H1 (cell line): ENCODE measurements at regions not wholly inside any gene's neighbourhood (a gene's known extent, or its start where the extent isn't known, plus 50 kb on each side); places are given as distances from the start of the nearest gene placed in this dataset.

Experiments used
- FOSL1 ChIP-seq: IDR thresholded peaks from 2 replicates; pipeline ENCODE4 v1.6.1; 2011; ENCODE audit warnings: mild to moderate bottlenecking, low read depth, low read length, moderate library complexity; ENCODE audit not compliant: insufficient read depth
- GTF2F1 ChIP-seq: IDR thresholded peaks from 2 replicates; pipeline ENCODE4 v1.6.1; 2012; ENCODE audit warnings: low read depth, low read length, improper control_type of control experiment, borderline replicate concordance
- KDM5A ChIP-seq: fragments of 200-600 bp; IDR thresholded peaks from 2 replicates; pipeline ENCODE4 v1.7.1; 2012; ENCODE audit warnings: mild to moderate bottlenecking, low read length, inconsistent platforms, mixed read lengths
- SAP30 ChIP-seq: fragments of 300-600 bp; sonication (generic); IDR thresholded peaks from 2 replicates; pipeline ENCODE4 v1.7.1; 2012; ENCODE audit warnings: low read length, moderate library complexity, mild to moderate bottlenecking, inconsistent platforms; ENCODE audit not compliant: insufficient read depth, insufficient replicate concordance
- SP4 ChIP-seq: IDR thresholded peaks from 2 replicates; pipeline ENCODE4 v1.6.1; 2012; ENCODE audit warnings: low read length, inconsistent platforms
- TAF1 ChIP-seq: IDR thresholded peaks from 2 replicates; pipeline ENCODE4 v1.6.1; 2011; ENCODE audit warnings: mild to moderate bottlenecking, low read depth, low read length

GRCh38 chr14:98412431-98412830 lies 859.6 kb downstream of the BCL11B start (continued):
- TF ChIP-seq FOSL1 (no peak), GTF2F1 (no peak), KDM5A (no peak), SAP30 (no peak), SP4 (no peak), TAF1 (no peak)
